ENCODE measurements at regions not wholly inside any gene's neighbourhood (a gene's known extent, or its start where the extent isn't known, plus 50 kb on each side); places are given as distances from the start of the nearest gene placed in this dataset.

GRCh38 chr7:142592664-142593063 is 156.6 kb upstream of the PRSS1 start:
- in situ Hi-C loops (cut with HindIII; ENCODE audit: extremely low pct_ligation_motif_present, low pct_unique_long_range_greater_than_20kb) (no loop called here), intact Hi-C loops (cut with micrococcal nuclease; ENCODE audit: unreplicated experiment) (no loop called here)
- ChIA-PET CTCF (ENCODE audit: low intra/inter-chr PET ratio, low total read pairs) (no interaction called here), POLR2A (no interaction called here)
- Histone ChIP-seq H2AFZ (ENCODE audit: low read length) (no peak overlapping the region), H3K36me3 (replicated peaks in 1 of 2; ENCODE audit: control insufficient read depth in 1 of 2, insufficient read depth in 2 of 2, low read length in 2 of 2) (no peaks in the 10 kb centered on the region), H3K9me3 (ENCODE audit: low read length) (no peaks in the 10 kb centered on the region), H3K79me2 (ENCODE audit: insufficient read depth, low read length) (no peaks in the 10 kb centered on the region), H4K20me1 (ENCODE audit: insufficient read depth, low read length) (no peaks in the 10 kb centered on the region), H3K27ac (ENCODE audit: extremely low read length, insufficient read depth, low read length) (no peak overlapping the region), H3K4me1 (ENCODE audit: insufficient read depth, low read length) (no peaks in the 10 kb centered on the region), H3K4me3 (replicated peaks in 1 of 3; ENCODE audit: insufficient read depth in 1 of 3, low read depth in 2 of 3, low read length in 3 of 3) (no peak overlapping the region), H3K27me3 (ENCODE audit: control insufficient read depth in 1 of 2, insufficient read depth in 2 of 2, low read length in 2 of 2) (no peaks in the 10 kb centered on the region; a peak in 1 of 5 replicates), H3K9ac (ENCODE audit: insufficient read depth, low read depth, low read length) (no peak overlapping the region), H3K4me2 (ENCODE audit: low read depth, low read length) (no peak overlapping the region)
- no peak for DNase-seq (ENCODE audit: low spot score)
- FAIRE-seq, result no peak
- no peak for ATAC-seq
- WGBS (ENCODE audit: low lambda C conversion rate), result 0% methylated on average over 2 of the region's 3 CpGs
- BruUV-seq (replicated peaks), result no TSS peak
- no peak for TF ChIP-seq RARA (CRISPR knock-in tag; IDR thresholded peaks at IDR 0.05)
- TF ChIP-seq FOXA3 (CRISPR knock-in tag; IDR thresholded peaks at IDR 0.05), result no peak
- TF ChIP-seq FIP1L1 (IDR thresholded peaks at IDR 0.05; ENCODE audit: borderline replicate concordance, insufficient read depth, low read depth, low read length), result no peak
- TF ChIP-seq ZXDC (CRISPR knock-in tag; IDR thresholded peaks at IDR 0.05), result no peak
- TF ChIP-seq ZNF234 (CRISPR knock-in tag; conservative IDR thresholded peaks at IDR 0.05), result no peak
- TF ChIP-seq ZFP82 (CRISPR knock-in tag; IDR thresholded peaks at IDR 0.05; ENCODE audit: borderline replicate concordance), result no peak
- no peak for TF ChIP-seq NFIB (CRISPR knock-in tag; IDR thresholded peaks at IDR 0.05; ENCODE audit: borderline replicate concordance)
- no peak for TF ChIP-seq HCFC1 (IDR thresholded peaks at IDR 0.05; ENCODE audit: low read depth, low read length)
- TF ChIP-seq ZNF883 (CRISPR knock-in tag; IDR thresholded peaks at IDR 0.05; ENCODE audit: not compliant biosample characterization), result no peak
- TF ChIP-seq ZFY (CRISPR knock-in tag; IDR thresholded peaks at IDR 0.05), result no peak
- no peak for TF ChIP-seq ZNF891 (CRISPR knock-in tag; IDR thresholded peaks at IDR 0.05)
- TF ChIP-seq TOPORS (CRISPR knock-in tag; IDR thresholded peaks at IDR 0.05), result no peak
- no peak for TF ChIP-seq ZNF766 (CRISPR knock-in tag; IDR thresholded peaks at IDR 0.05; ENCODE audit: borderline replicate concordance)
- TF ChIP-seq ZNF619 (CRISPR knock-in tag; IDR thresholded peaks at IDR 0.05), result no peak
- no peak for TF ChIP-seq DZIP1 (CRISPR knock-in tag; IDR thresholded peaks at IDR 0.05)
- TF ChIP-seq ZBTB25 (CRISPR knock-in tag; IDR thresholded peaks at IDR 0.05), result no peak
- TF ChIP-seq FOXJ3 (CRISPR knock-in tag; IDR thresholded peaks at IDR 0.05; ENCODE audit: borderline replicate concordance), result no peak
- TF ChIP-seq ATF4 (CRISPR knock-in tag; IDR thresholded peaks at IDR 0.05), result no peak
- TF ChIP-seq PHF8 (CRISPR knock-in tag; IDR thresholded peaks at IDR 0.05), result no peak
